ENCODE measurements at regions not wholly inside any gene's neighbourhood (a gene's known extent, or its start where the extent isn't known, plus 50 kb on each side); places are given as distances from the start of the nearest gene placed in this dataset.

DNA sequence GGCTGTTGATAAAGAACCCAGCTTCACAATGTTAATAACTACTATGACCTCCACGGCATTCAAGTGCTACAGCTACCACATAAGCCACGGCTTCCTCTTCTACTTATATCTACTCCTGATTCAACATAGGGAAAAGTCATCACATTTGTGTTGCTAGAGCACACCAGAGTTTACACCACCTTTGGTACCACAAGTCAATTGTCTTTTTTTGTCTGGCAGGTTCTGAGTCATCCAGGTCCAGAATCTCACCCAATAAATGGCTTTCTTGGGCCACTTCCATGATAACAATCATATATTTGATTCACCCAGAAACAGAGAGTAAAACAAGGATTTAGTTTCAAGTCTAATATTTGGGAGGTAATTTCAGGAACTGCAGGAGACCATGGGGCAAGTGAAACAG lies 480.2 kb downstream of the TMX3 start:
- TF ChIP-seq, protein P1, sequence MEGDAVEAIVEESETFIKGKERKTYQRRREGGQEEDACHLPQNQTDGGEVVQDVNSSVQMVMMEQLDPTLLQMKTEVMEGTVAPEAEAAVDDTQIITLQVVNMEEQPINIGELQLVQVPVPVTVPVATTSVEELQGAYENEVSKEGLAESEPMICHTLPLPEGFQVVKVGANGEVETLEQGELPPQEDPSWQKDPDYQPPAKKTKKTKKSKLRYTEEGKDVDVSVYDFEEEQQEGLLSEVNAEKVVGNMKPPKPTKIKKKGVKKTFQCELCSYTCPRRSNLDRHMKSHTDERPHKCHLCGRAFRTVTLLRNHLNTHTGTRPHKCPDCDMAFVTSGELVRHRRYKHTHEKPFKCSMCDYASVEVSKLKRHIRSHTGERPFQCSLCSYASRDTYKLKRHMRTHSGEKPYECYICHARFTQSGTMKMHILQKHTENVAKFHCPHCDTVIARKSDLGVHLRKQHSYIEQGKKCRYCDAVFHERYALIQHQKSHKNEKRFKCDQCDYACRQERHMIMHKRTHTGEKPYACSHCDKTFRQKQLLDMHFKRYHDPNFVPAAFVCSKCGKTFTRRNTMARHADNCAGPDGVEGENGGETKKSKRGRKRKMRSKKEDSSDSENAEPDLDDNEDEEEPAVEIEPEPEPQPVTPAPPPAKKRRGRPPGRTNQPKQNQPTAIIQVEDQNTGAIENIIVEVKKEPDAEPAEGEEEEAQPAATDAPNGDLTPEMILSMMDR (IDR thresholded peaks at IDR 0.05) = no peak
- no peak for TF ChIP-seq POLR2A (IDR thresholded peaks at IDR 0.05)

All from Peyer's patch (tissue), 4 donors.